ENCODE measurements at regions not wholly inside any gene's neighbourhood (a gene's known extent, or its start where the extent isn't known, plus 50 kb on each side); places are given as distances from the start of the nearest gene placed in this dataset.

- no peak for DNase-seq
These were observed 402.1 kb downstream of the PDCD6IP start for GRCh38 chr3:34200576-34200975.

GRCh38 chr3:34202975-34203374 lies 404.5 kb downstream of the PDCD6IP start:
- DNase-seq: no peak

- no peak for DNase-seq
These were observed 405.0 kb downstream of the PDCD6IP start for GRCh38 chr3:34203386-34203785.

- peak; percentile 88 for DNase-seq
These were observed 408.6 kb downstream of the PDCD6IP start for GRCh38 chr3:34207002-34207401.

- DNase-seq: peak; percentile 81
These were observed 409.4 kb downstream of the PDCD6IP start for GRCh38 chr3:34207806-34208205.

- DNase-seq: peak; percentile 64
These were observed 413.7 kb downstream of the PDCD6IP start for GRCh38 chr3:34212175-34212574.

- peak; percentile 50 for DNase-seq
These were observed 414.2 kb downstream of the PDCD6IP start for GRCh38 chr3:34212656-34213055.

GRCh38 chr3:34213478-34213877 lies 415.0 kb downstream of the PDCD6IP start:
- no peak for DNase-seq

- no peak for DNase-seq
These were observed 418.4 kb downstream of the PDCD6IP start for GRCh38 chr3:34216711-34217335.

GRCh38 chr3:34218706-34219385 lies 420.4 kb downstream of the PDCD6IP start:
- DNase-seq: peak; percentile 62

- peak; percentile 53 for DNase-seq
These were observed 421.1 kb downstream of the PDCD6IP start for GRCh38 chr3:34219556-34219955.

GRCh38 chr3:34225821-34226366 lies 427.5 kb downstream of the PDCD6IP start:
- DNase-seq: no peak

- no peak for DNase-seq
These were observed 431.4 kb downstream of the PDCD6IP start for GRCh38 chr3:34229876-34230275.

- no peak for DNase-seq
These were observed 436.7 kb downstream of the PDCD6IP start for GRCh38 chr3:34235096-34235495.

GRCh38 chr3:34237946-34238345 lies 439.5 kb downstream of the PDCD6IP start:
- peak; percentile 80 for DNase-seq

GRCh38 chr3:34238407-34238806 lies 440.0 kb downstream of the PDCD6IP start:
- no peak for DNase-seq

GRCh38 chr3:34239287-34239686 lies 440.9 kb downstream of the PDCD6IP start:
- DNase-seq: no peak

GRCh38 chr3:34239875-34240274 lies 441.4 kb downstream of the PDCD6IP start:
- no peak for DNase-seq

- no peak for DNase-seq
These were observed 449.0 kb downstream of the PDCD6IP start for GRCh38 chr3:34247401-34247800.

GRCh38 chr3:34248352-34248751 lies 449.9 kb downstream of the PDCD6IP start:
- DNase-seq: no peak

- DNase-seq: no peak
These were observed 455.9 kb downstream of the PDCD6IP start for GRCh38 chr3:34254285-34254684.

GRCh38 chr3:34256021-34256420 lies 457.6 kb downstream of the PDCD6IP start:
- no peak for DNase-seq

GRCh38 chr3:34256791-34257190 lies 458.4 kb downstream of the PDCD6IP start:
- DNase-seq: no peak

- no peak for DNase-seq
These were observed 460.0 kb downstream of the PDCD6IP start for GRCh38 chr3:34258271-34258998.

All from fibroblast of skin of right biceps (primary cell).